Neural crest cell (in vitro differentiated cells): ENCODE measurements at regions not wholly inside any gene's neighbourhood (a gene's known extent, or its start where the extent isn't known, plus 50 kb on each side); places are given as distances from the start of the nearest gene placed in this dataset.
"Not testable (repeated sequence)": the region's sequence is repeated elsewhere in the genome, so short reads cannot be mapped to it uniquely, and the experiment has no call there.

Source experiments
- DNase-seq: peaks from one replicate; pipeline ENCODE4 v3.0.0; 2021; ENCODE audit warnings: low read depth, mixed read lengths, low spot score
- H3K27ac Mint-ChIP-seq: one replicate; pipeline ENCODE4 v1.8.0; 2021; ENCODE audit warnings: mild to moderate bottlenecking, mixed read lengths; ENCODE audit not compliant: unreplicated experiment
- H3K27me3 Mint-ChIP-seq: 2 replicates; pipeline ENCODE4 v1.8.0; 2021; ENCODE audit warnings: low read depth, mild to moderate bottlenecking, mixed read lengths
- H3K36me3 Mint-ChIP-seq: 2 replicates; pipeline ENCODE4 v1.8.0; 2021; ENCODE audit warnings: low read depth, mild to moderate bottlenecking, mixed read lengths
- H3K4me1 Mint-ChIP-seq: 2 replicates; pipeline ENCODE4 v1.8.0; 2021; ENCODE audit warnings: mixed read lengths
- H3K4me3 Mint-ChIP-seq: one replicate; pipeline ENCODE4 v1.8.0; 2021; ENCODE audit warnings: mild to moderate bottlenecking, mixed read lengths
- H3K9me3 Mint-ChIP-seq: 2 replicates; pipeline ENCODE4 v1.8.0; 2021; ENCODE audit warnings: mixed read lengths
- CTCF ChIP-seq: fragments of 200-600 bp; sonication (generic); conservative IDR thresholded peaks from 2 replicates; pipeline ENCODE4 v1.5.0; 2021; ENCODE audit warnings: antibody characterized with exemption, mild to moderate bottlenecking

- H3K4me3 Mint-ChIP-seq = no peak overlapping the region
- no peaks in the 10 kb centered on the region for H3K27me3 Mint-ChIP-seq
- H3K36me3 Mint-ChIP-seq = no peaks in the 10 kb centered on the region
- H3K27ac Mint-ChIP-seq = no peak overlapping the region
- H3K9me3 Mint-ChIP-seq = peaks cover 2% of the 10 kb centered on the region
- peaks cover 21% of the 10 kb centered on the region for H3K4me1 Mint-ChIP-seq
- no peak for TF ChIP-seq CTCF
- DNase-seq = no peak
Observed at GRCh38 chr2:179331061-179331460, 66.4 kb upstream of the SESTD1 start.

GRCh38 chr2:179322289-179322688, 57.7 kb upstream of the SESTD1 start:
- Mint-ChIP-seq H3K9me3 (peaks cover under 1% of the 10 kb centered on the region), H3K4me3 (no peak overlapping the region), H3K27ac (no peak overlapping the region), H3K4me1 (no peaks in the 10 kb centered on the region), H3K27me3 (no peaks in the 10 kb centered on the region), H3K36me3 (peaks cover under 1% of the 10 kb centered on the region)
- no peak for TF ChIP-seq CTCF
- DNase-seq = no peak

- not testable (repeated sequence) for H3K27me3 Mint-ChIP-seq, H3K4me1 Mint-ChIP-seq, H3K36me3 Mint-ChIP-seq, H3K27ac Mint-ChIP-seq, H3K4me3 Mint-ChIP-seq, DNase-seq, H3K9me3 Mint-ChIP-seq
Observed at GRCh38 chr2:179321034-179321433, 56.4 kb upstream of the SESTD1 start.

GRCh38 chr2:179314729-179315128, 50.1 kb upstream of the SESTD1 start:
- peaks cover 10% of the 10 kb centered on the region for H3K36me3 Mint-ChIP-seq
- H3K27me3 Mint-ChIP-seq, H3K27ac Mint-ChIP-seq, H3K4me3 Mint-ChIP-seq, H3K4me1 Mint-ChIP-seq, DNase-seq: not testable (repeated sequence)
- peaks cover 11% of the 10 kb centered on the region for H3K9me3 Mint-ChIP-seq
